Limb (tissue), 2 donors: ENCODE measurements at regions not wholly inside any gene's neighbourhood (a gene's known extent, or its start where the extent isn't known, plus 50 kb on each side); places are given as distances from the start of the nearest gene placed in this dataset.
"Not testable (repeated sequence)": the region's sequence is repeated elsewhere in the genome, so short reads cannot be mapped to it uniquely, and the experiment has no call there.

ENCODE experiments used
- DNase-seq, 2 donors: peaks; one replicate each; pipeline ENCODE4 v3.0.0-alpha.2; 2016; ENCODE audit errors: extremely low spot score in 2 of 2

DNA sequence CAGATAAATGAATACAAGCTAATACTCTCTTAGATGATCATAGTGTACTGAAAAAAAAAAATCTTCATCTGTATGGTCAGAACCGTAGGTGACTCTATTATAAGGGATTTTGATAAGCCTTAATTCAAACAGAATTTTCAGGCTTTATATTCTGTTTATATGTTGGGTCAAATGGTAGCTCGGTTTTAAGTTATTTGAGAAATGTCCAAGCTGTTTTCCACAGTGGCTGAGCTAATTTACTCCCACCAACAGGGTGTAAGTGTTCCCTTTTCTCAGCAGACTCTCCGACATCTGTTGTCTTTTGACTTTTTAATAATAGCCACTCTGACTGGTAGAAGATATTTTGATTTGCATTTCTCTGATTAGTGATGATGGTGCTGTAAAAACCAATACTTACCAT is 328.8 kb upstream of the MAGI2 start:
- no peak for DNase-seq

DNA sequence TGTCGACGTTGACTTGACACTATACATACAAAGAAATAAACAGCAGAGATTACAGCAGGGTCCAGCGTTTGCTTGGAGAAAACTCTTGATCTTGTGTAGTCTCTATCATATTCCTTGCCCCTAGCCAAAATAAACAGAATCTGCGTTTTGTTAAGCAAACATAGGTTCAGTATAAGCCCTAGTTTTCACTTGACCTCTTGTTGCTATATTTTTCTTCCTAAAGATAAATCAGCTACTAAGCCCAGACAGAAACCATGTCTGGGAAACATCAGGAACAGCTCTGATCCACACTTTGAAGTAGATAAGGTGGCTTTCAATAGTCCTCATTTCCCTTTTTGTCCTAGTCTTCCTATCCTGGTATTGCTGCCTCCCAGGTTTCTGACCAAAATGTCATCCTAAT is 328.2 kb upstream of the MAGI2 start:
- DNase-seq: no peak

GRCh38 chr7:79778786-79779770 is 325.6 kb upstream of the MAGI2 start:
- DNase-seq: no peak

- DNase-seq: no peak
Measured at GRCh38 chr7:79775911-79776310, 322.4 kb upstream of the MAGI2 start.

GRCh38 chr7:79774150-79774549 is 320.7 kb upstream of the MAGI2 start:
- no peak for DNase-seq

- DNase-seq: no peak
Measured at GRCh38 chr7:79770970-79771369, 317.5 kb upstream of the MAGI2 start.

DNA sequence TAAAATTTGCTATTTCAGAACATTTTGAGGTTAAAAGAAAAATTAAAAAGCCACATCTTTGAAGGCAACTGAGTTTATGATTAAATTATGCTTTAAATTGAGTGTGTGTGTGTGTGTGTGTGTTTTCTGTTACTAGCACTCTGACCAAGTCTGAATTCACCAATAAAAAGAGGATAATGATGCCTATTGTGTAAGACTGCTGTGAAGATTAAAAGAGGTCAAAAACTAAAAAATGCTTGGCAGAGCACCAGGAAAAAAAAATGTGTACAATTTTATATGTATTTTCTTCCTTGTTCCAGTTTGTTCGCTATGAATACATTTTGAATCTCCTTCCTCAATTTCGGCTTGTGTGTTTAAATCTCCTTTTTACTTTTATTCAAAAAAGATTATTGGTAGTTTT is 316.6 kb upstream of the MAGI2 start:
- DNase-seq: no peak

GRCh38 chr7:79767876-79768560 is 314.6 kb upstream of the MAGI2 start:
- not testable (repeated sequence) for DNase-seq

- DNase-seq: not testable (repeated sequence)
Measured at GRCh38 chr7:79767192-79767591, 313.7 kb upstream of the MAGI2 start.

DNA sequence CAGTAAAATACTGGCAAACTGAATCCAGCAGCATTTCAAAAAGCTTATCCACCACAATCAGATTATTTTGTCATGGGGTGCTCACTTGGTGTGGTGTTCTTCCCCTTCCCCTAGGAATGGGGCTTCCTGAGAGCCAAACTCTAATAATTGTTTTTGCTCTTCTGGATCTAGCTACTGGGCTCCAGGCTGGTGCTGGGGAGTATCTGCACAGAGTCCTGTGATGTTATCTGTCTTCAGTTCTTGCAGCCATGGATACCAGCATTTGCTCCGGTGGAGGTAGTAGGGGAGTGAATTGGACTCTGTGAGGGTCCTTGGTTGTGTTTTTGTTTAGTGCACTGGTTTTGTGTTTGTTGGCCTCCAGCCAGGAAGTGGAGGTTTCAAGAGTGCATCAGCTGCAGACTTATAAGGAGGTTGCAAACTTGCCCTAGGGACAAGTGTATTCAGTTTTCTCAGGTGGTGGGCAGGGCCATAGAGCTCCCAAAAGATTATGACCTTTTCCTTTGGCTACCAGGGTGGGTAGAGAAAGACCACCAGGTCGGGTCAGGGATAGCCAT is 308.5 kb upstream of the MAGI2 start:
- DNase-seq: no peak

DNA sequence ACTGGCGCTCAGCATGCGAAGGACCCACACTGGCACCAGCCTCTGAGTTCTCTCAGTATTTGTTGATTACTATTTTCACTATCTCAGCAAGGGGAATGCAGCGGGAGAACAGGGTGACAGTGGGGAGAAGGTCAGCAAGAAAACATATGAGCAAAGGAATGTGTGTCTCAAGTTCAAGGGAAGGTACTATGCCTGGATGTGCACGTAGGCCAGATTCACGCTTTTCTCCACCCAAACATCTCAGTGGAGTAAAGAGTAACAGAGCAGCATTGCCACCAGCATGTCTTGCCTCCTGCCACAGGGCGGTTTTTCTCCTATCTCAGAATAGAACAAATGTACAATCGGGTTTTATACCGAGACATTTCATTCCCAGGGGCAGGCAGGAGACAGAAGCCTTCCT is 297.5 kb upstream of the MAGI2 start:
- not testable (repeated sequence) for DNase-seq

DNA sequence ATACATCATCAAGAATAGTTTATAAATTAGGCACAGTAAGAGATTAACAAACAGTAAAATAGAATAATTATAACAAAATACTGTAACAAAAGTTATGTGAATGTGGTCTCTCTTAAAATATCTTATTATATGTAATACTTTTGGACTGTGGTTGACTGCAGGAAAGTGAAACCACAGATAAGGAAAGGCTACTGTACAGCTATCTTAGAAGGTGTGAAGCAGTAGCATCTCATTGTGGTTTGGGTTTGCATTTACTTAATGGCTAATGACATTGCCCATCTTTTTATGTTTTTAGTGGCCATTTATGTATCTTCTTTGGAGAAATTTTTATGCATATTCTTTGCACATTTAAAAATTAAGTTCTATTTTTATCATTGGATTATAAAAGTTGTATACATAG is 296.4 kb upstream of the MAGI2 start:
- no peak for DNase-seq

DNA sequence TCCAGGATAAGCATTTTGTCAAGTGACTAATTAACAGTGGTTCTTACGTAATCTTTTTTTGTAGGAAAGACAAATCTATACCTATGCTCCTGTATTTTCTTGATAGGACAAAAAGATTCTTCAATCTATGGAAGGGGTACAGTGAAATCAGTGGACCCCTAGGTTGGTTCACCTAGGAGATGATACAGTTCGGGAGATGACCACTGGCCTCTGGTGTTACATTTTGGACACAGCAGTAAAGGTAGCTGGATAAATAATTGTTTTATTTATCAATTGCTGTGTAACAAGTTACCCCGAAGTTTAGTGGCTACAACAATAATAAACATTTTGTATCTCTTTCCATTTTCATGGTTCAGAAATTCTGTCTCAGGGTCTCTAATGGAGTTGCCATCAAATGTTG is 288.2 kb upstream of the MAGI2 start:
- DNase-seq: no peak

- DNase-seq: no peak
Measured at GRCh38 chr7:79740076-79740475, 286.6 kb upstream of the MAGI2 start.

GRCh38 chr7:79739036-79739709 is 285.7 kb upstream of the MAGI2 start:
- DNase-seq: not testable (repeated sequence)

DNA sequence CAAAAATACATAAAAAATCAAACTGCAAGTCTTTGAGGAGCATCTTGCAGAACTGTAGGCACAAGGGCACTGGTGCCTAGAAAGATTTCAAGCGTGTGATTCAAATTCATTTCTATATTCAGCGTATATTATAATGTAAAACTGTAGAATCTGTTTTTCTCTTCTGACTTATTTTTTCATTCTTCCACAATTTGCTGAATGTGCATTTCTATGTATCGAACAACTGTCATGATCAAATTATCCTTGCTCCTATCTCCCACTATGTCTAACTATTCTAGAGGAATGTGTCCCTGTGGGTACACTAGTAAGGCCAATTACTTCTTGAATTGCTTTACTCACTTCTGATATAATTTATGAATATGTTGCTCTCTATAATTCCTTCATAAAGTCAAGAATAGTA is 283.0 kb upstream of the MAGI2 start:
- DNase-seq: no peak

GRCh38 chr7:79735012-79735411 is 281.5 kb upstream of the MAGI2 start:
- no peak for DNase-seq

DNA sequence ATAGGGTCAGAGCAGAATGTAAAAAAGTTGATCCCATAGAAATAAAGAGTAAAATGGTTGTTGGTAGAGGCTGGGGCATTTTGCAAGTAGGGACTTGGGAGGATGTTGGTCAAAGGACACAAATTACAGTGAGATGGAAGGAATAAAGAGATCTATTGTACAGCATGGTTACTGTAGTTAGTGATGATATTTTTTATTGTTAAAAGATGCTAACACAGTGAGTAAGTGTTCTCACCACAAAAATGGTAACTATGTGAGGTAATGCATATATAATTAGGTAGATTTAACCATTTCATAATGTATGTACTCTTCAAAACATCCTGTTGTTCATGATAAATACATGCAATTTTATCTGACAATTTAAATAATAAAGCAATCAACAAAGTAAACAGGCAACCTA is 280.7 kb upstream of the MAGI2 start:
- DNase-seq: no peak

- no peak for DNase-seq
Measured at GRCh38 chr7:79732535-79732934, 279.1 kb upstream of the MAGI2 start.

- no peak for DNase-seq
Measured at GRCh38 chr7:79730971-79731370, 277.5 kb upstream of the MAGI2 start.

- no peak for DNase-seq
Measured at GRCh38 chr7:79723833-79724618, 270.6 kb upstream of the MAGI2 start.
